IPS DF 6.9 (cell line): ENCODE measurements at regions not wholly inside any gene's neighbourhood (a gene's known extent, or its start where the extent isn't known, plus 50 kb on each side); places are given as distances from the start of the nearest gene placed in this dataset.

Experiments used
- DNase-seq: peaks from one replicate; pipeline ENCODE4 v3.0.0-alpha.2; 2013; ENCODE audit warnings: low read depth, low spot score
- H3K27ac ChIP-seq: one replicate; pipeline ENCODE4 v1.5.1; 2013; ENCODE audit warnings: low read length, control low read depth
- H3K27me3 ChIP-seq: 2 replicates; pipeline ENCODE4 v1.6.1; 2013; ENCODE audit warnings: mild to moderate bottlenecking, low read length; ENCODE audit not compliant: control insufficient read depth, insufficient read depth
- H3K36me3 ChIP-seq: 2 replicates; pipeline ENCODE4 v1.6.1; 2013; ENCODE audit warnings: low read length; ENCODE audit not compliant: control insufficient read depth, insufficient read depth
- H3K4me1 ChIP-seq: 2 replicates; pipeline ENCODE4 v1.6.1; 2013; ENCODE audit warnings: low read length; ENCODE audit not compliant: control insufficient read depth, insufficient read depth
- H3K4me3 ChIP-seq: 2 replicates; pipeline ENCODE4 v1.5.1; 2013; ENCODE audit warnings: mild to moderate bottlenecking, low read length
- H3K9me3 ChIP-seq: 2 replicates; pipeline ENCODE4 v1.6.1; 2013; ENCODE audit warnings: low read length, inconsistent platforms; ENCODE audit not compliant: control insufficient read depth, insufficient read depth
- WGBS: extraction: QIAGEN DNeasy Blood & Tissue Kit; methylation state at CpG from one replicate; pipeline ENCODE4 v1.1.7; 2013; ENCODE audit warnings: mixed read lengths, missing lambda C conversion rate; ENCODE audit not compliant: insufficient read length, insufficient coverage; 5-methylcytosine and 5-hydroxymethylcytosine counted together

DNA sequence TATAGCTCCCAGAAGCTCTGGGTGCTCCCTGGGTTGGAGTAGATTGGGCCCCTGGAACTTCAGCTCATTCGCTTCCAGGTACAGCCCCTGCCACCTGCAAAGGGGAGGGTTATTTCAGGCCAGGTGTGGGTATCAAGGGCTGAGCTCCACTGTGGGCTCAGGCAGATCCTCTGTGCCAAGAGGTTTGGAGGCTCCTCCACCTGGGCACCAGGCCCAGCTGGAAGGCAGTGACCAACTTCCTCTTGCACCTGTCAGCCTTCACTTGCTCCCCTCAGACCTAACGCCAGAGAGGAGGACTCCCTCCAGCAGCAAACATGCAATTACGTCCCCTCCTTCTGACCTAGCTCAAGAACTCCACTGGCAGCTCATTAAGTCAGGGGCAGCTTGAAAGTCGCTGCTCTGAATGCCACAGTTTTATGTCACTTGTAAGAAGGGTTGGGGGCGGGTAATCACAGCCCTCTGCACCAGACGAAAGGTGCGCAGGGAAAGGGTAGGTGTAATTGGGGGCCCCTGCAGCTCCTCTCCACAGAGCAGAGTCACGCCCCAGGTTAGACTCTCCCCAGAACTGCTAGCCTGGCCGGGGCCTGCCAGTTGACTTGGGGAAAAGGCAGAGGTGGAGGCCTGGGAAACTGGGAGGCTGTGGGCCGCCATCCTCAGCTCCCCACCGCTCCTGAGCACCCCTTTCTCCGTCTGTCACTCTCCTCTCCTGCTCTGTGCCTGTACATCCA lies 125.0 kb upstream of the TMPRSS2 start:
- no CpG with 5 or more reads among the region's 12 CpGs for WGBS
- H3K27me3 ChIP-seq = no peaks in the 10 kb centered on the region
- H3K4me3 ChIP-seq = no peak overlapping the region
- H3K4me1 ChIP-seq = no peaks in the 10 kb centered on the region; the same call in 1 of the 2 replicates
- no peak overlapping the region for H3K27ac ChIP-seq
- H3K9me3 ChIP-seq = no peaks in the 10 kb centered on the region
- no peak for DNase-seq
- no peaks in the 10 kb centered on the region for H3K36me3 ChIP-seq

DNA sequence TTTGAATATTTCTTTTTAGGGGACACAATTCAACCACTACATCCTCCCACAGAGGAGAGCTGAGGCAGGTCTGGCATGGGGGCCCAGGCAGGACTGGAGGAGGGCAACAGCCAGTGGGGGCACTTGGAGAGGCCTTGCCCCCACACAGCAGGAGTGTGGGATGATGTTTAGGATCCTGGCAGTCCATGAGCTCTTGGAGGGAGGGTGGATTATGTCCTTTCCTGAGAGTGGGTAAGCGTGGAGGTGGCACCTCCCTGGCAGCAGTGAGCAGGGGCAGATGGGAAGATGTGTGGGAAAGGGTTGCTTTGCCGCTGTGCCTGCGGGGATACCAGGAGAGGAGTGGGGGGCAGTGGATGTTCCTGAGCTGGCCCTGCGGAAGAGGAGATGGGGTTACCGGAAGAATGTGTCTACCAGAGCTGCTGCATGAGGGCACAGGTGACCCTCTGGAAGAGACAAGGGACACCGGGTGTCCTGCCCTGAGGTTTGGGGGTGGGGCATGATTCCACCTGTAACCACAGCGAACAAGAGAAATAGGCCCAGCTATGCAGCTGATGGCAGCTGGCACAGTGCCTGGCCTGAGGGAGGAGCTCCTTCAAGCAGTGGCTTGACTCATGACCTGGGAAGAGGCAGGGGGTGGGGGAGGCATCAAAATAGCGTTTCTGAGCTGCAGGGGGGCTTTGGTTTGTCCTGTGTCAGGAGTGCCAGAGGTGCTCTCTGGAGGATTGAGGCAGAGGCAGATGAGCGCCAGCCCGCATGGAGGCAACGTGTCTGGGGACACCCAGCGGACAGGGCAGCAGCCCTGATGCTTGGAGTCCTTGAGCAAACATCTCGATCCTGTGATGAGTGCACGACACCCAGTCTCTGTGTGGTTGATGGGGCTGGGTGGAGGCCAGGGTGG lies 123.9 kb upstream of the TMPRSS2 start:
- H3K27ac ChIP-seq = no peak overlapping the region

GRCh38 chr21:41630917-41631316 lies 123.0 kb upstream of the TMPRSS2 start:
- no peaks in the 10 kb centered on the region for H3K9me3 ChIP-seq
- H3K36me3 ChIP-seq = no peaks in the 10 kb centered on the region
- no peak for DNase-seq
- no CpG with 5 or more reads among the region's 17 CpGs for WGBS
- H3K4me3 ChIP-seq = no peak overlapping the region
- H3K27me3 ChIP-seq = no peaks in the 10 kb centered on the region
- no peaks in the 10 kb centered on the region; the same call in 1 of the 2 replicates for H3K4me1 ChIP-seq
- no peak overlapping the region for H3K27ac ChIP-seq

More for the DNA sequence above, 123.9 kb upstream of the TMPRSS2 start:
- Histone ChIP-seq H3K9me3 (no peaks in the 10 kb centered on the region), H3K36me3 (no peaks in the 10 kb centered on the region), H3K27me3 (no peaks in the 10 kb centered on the region), H3K4me3 (no peak overlapping the region), H3K4me1 (no peaks in the 10 kb centered on the region; the same call in 1 of the 2 replicates)
- no CpG with 5 or more reads among the region's 14 CpGs for WGBS
- DNase-seq = no peak

- H3K36me3 ChIP-seq = no peaks in the 10 kb centered on the region
- WGBS = no CpG with 5 or more reads among the region's 14 CpGs
- no peaks in the 10 kb centered on the region for H3K27me3 ChIP-seq
- H3K9me3 ChIP-seq = no peaks in the 10 kb centered on the region
- no peak for DNase-seq
- no peak overlapping the region for H3K27ac ChIP-seq
- H3K4me3 ChIP-seq = no peak overlapping the region
- H3K4me1 ChIP-seq = no peaks in the 10 kb centered on the region; the same call in 1 of the 2 replicates
These were observed 122.3 kb upstream of the TMPRSS2 start for GRCh38 chr21:41630249-41630648.

GRCh38 chr21:41628256-41628655 lies 120.3 kb upstream of the TMPRSS2 start:
- no peak for DNase-seq
- no peak overlapping the region for H3K27ac ChIP-seq
- H3K36me3 ChIP-seq = no peaks in the 10 kb centered on the region
- no peaks in the 10 kb centered on the region; the same call in 1 of the 2 replicates for H3K4me1 ChIP-seq
- H3K4me3 ChIP-seq = no peak overlapping the region
- H3K27me3 ChIP-seq = no peaks in the 10 kb centered on the region
- WGBS = no CpG with 5 or more reads among the region's 4 CpGs
- no peaks in the 10 kb centered on the region for H3K9me3 ChIP-seq

GRCh38 chr21:41627428-41627827 lies 119.5 kb upstream of the TMPRSS2 start:
- Histone ChIP-seq H3K27ac (no peak overlapping the region), H3K4me1 (no peaks in the 10 kb centered on the region; the same call in 1 of the 2 replicates), H3K36me3 (no peaks in the 10 kb centered on the region), H3K27me3 (no peaks in the 10 kb centered on the region), H3K4me3 (no peak overlapping the region), H3K9me3 (no peaks in the 10 kb centered on the region)
- DNase-seq = no peak
- no CpG with 5 or more reads among the region's 2 CpGs for WGBS

DNA sequence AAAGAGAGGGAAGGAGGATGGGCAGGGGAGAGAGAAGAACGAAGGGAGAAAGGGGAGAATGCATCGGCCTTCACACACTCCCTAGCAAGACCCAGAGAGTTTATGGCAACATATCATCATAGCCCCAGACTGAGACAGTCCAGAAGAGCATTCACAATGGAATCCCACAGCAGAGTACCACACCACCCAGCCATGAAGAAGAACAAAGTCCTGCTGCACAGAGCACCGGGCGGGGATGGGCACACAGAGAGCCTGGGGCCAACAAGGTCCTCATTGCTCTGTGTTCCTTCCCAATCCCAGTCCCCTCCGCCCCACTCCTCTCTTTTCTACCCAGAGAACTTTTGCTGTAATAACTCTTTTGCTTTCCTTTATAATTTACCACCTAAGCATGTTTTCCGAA lies 118.1 kb upstream of the TMPRSS2 start:
- H3K27ac ChIP-seq = no peak overlapping the region
- no peaks in the 10 kb centered on the region for H3K27me3 ChIP-seq
- no peaks in the 10 kb centered on the region for H3K36me3 ChIP-seq
- no CpG with 5 or more reads among the region's 6 CpGs for WGBS
- DNase-seq = no peak
- H3K4me3 ChIP-seq = no peak overlapping the region
- no peaks in the 10 kb centered on the region for H3K4me1 ChIP-seq
- no peaks in the 10 kb centered on the region for H3K9me3 ChIP-seq

DNA sequence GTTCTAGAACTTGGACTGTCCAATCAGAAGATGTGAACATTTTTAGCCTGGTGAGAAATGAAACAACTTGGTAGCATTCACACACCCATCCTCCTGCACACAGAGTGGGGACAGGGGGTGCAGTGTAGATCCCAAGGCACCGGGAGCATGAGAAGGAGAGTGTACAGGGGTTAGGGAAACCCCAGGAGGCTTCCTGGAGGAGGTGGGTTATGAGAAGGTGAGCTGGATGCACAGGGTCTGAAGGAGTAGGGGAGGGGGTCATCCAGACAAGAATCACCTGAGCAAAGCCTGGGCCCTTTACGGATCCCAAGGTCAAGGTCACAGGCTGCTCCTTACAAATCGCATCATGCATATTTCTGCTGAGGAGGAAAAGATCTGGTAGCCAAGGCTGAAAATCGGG lies 117.5 kb upstream of the TMPRSS2 start:
- H3K36me3 ChIP-seq = no peaks in the 10 kb centered on the region
- WGBS = no CpG with 5 or more reads among the region's 4 CpGs
- no peak overlapping the region for H3K4me3 ChIP-seq
- DNase-seq = no peak
- H3K27ac ChIP-seq = no peak overlapping the region
- no peaks in the 10 kb centered on the region for H3K9me3 ChIP-seq
- H3K27me3 ChIP-seq = no peaks in the 10 kb centered on the region
- H3K4me1 ChIP-seq = no peaks in the 10 kb centered on the region

- no CpG with 5 or more reads among the region's 7 CpGs for WGBS
- Histone ChIP-seq H3K27ac (no peak overlapping the region), H3K4me3 (no peak overlapping the region), H3K9me3 (no peaks in the 10 kb centered on the region), H3K36me3 (no peaks in the 10 kb centered on the region), H3K27me3 (no peaks in the 10 kb centered on the region), H3K4me1 (no peaks in the 10 kb centered on the region)
- no peak for DNase-seq
These were observed 116.8 kb upstream of the TMPRSS2 start for GRCh38 chr21:41624674-41625310.

- DNase-seq = no peak
- no CpG with 5 or more reads among the region's 8 CpGs for WGBS
- Histone ChIP-seq H3K27ac (no peak overlapping the region), H3K4me1 (no peaks in the 10 kb centered on the region), H3K36me3 (no peaks in the 10 kb centered on the region), H3K27me3 (no peaks in the 10 kb centered on the region), H3K4me3 (no peak overlapping the region), H3K9me3 (no peaks in the 10 kb centered on the region)
These were observed 116.0 kb upstream of the TMPRSS2 start for GRCh38 chr21:41623945-41624344.
